Stimulated activated CD8-positive, alpha-beta memory T cell treated with anti-CD3 and anti-CD28 coated beads, Interleukin-7, amount 100 ng/mL, for 48 hours (primary cell): ENCODE measurements at regions not wholly inside any gene's neighbourhood (a gene's known extent, or its start where the extent isn't known, plus 50 kb on each side); places are given as distances from the start of the nearest gene placed in this dataset.

ENCODE experiments used
- DNase-seq, 2 donors: peaks; one replicate each; pipeline ENCODE4 v3.0.0-alpha.2; 2020; ENCODE audit warnings: low read depth in 1 of 2; ENCODE audit errors: extremely low read depth in 1 of 2

DNA sequence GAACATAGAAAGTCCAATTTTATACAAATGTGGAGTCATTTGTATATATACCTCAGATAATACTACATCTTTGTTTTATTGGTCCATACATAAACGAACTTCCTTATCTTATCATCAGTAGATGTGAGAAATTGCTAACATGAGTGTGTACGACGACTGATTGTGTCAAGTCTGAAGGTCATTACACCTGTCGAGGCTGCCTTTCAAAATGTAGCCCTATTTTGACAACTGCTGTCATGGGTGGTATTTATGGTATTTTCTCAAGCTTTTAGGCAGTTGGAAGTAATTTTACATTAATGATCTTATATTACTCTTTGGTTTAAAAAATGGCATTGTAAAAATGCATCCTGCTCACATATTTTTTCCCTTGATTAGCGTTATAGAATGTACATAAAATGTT, 183.7 kb upstream of the DNAJC19 start:
- no peak for DNase-seq

GRCh38 chr3:181134873-181135272, 145.3 kb upstream of the DNAJC19 start:
- no peak for DNase-seq

DNA sequence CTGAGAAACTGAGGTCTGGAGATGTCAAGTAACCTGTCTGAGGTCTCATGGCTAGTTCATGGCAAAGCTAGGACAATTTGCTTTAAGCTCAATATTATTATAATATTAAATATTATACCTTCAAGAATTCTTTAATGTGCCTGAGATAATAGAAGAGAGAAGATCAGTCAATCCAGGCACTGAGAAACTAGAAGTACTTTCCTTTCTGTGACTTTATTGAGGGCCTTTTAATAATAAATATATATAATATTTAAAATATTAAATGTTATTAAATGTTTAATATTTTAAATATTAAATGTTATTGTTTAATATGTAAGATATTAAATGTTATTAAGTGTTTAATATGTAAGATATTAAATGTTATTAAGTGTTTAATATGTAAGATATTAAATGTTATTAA, 144.3 kb upstream of the DNAJC19 start:
- DNase-seq: no peak

GRCh38 chr3:181105646-181106045, 116.1 kb upstream of the DNAJC19 start:
- no peak for DNase-seq

- no peak for DNase-seq
Observed at GRCh38 chr3:181103605-181104004, 114.1 kb upstream of the DNAJC19 start.

DNA sequence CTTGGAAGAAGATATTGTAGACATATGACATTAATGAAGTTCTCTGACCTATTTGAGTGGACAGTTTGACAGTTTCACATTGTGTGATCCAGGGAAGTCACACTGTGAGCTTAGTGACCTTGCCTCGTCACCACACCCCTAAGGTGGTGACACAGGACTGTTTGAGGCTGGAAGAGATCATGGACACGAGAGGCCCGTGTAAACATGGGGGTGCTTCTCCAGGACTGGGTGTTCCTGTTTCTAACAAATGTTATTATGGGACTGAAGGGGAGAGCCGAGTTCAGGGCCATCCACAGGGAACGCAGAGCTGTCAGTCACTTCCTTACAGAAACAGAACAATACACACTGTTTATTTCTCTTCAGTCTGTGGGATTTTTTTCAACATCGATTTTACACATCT, 96.5 kb upstream of the DNAJC19 start:
- DNase-seq: no peak

DNA sequence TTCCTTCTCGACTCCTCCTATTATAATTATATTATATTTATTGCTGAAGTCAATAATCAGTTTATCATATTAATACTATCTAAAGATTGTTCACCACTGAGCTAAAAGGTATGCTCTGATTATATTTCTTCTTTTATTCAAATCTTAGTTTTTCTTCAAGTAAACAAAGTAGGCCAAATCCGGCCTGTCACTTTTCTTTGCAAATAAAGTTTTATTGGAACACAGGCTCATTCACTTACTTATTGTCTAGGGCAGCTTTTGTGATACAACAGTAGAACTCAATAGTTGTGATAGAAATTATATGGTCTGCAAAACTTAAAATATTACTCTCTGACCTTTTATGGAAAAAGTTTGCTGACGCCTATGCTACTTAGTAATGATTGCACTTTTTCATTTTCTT, 92.4 kb upstream of the DNAJC19 start:
- DNase-seq: no peak

- no peak for DNase-seq
Observed at GRCh38 chr3:181076558-181076957, 87.0 kb upstream of the DNAJC19 start.

- DNase-seq: no peak
Observed at GRCh38 chr3:181075098-181075497, 85.6 kb upstream of the DNAJC19 start.

DNA sequence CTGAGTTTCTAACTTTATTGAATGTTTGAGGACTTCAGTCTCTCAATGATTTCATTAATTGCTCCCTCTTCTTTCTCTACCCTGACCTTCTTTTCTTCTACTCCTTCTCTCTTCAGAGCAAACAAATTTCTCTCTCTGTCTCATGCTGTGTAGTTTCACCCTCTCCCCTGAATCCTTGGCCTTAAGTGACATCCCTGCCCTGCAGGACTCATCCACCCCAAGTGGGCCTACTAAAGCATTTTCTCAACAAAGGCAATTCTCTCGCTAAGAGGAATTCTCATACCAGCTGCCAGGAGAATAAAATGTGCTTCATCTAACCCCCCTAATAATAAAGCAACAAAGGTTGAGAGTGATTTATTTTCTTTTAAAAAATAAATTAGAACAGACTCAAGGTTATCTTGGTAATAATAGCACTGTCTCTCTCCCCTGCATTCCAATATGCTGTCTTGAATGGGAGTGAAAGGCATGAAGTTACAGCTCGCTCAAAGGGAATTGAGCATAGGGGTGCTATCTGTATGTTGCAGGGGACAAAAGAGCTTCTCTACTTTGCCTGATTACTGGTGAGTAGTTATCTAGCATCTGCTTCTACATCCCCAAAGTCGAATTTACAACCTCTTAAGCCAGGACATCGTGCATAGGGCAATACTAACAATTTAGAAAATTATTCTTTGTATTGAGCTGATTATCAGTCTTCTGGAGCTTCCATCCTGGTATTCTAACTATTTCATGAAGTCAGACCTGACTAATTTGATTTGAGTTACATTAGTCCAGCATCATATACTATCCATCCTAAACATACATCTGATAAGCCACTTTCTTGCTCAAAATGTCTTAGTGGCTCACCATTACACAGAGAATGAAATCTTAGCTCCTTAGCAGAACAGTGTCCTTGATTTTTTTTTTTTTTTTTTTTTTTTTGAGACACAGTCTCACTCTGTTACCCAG, 76.9 kb upstream of the DNAJC19 start:
- DNase-seq: no peak

- no peak for DNase-seq
Observed at GRCh38 chr3:181056136-181056732, 66.7 kb upstream of the DNAJC19 start.

GRCh38 chr3:181054538-181054937, 65.0 kb upstream of the DNAJC19 start:
- no peak for DNase-seq

- DNase-seq: no peak
Observed at GRCh38 chr3:181052256-181052655, 62.7 kb upstream of the DNAJC19 start.

DNA sequence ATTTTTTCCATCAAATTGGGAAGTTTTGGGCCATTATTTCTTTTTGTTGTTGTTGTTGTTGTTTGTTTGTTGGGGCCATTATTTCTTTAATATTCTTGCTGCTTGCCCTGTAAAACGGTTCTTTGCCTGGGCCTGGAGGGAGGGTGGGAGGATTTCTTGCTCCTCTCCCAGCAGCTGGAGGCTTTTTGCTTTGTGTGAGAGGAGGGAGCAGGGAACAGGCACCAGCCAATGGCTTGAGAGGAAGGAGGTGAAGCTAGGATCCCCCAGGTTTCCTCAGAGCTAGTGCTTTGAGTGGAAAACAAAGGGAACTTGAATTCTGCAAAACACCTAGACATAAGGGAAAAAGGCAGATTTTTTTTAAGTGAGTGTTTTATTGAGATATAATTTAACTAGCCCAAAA, 61.2 kb upstream of the DNAJC19 start:
- no peak for DNase-seq

DNA sequence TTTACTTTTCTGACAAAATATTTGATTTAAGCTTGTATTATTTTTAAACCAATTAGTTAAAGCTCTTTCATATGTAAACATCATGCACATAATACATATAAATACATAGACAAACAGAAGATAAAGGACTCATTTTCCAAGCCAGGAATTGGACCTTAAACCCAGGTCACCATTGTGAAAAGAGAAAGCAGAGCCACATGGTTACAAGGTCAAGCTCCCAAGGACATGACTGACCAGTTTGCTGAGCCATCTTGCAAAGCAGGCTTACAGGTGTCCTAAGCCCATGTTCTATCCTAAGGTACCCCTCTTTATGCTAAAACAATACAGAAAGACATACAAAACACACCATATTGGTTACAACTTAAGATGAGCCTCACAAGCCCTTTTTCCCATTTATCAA, 50.5 kb upstream of the DNAJC19 start:
- DNase-seq: no peak
